Prostate gland (tissue), 2 donors: ENCODE measurements at regions not wholly inside any gene's neighbourhood (a gene's known extent, or its start where the extent isn't known, plus 50 kb on each side); places are given as distances from the start of the nearest gene placed in this dataset.

ENCODE experiments used
- POLR2A ChIP-seq: fragments of 450-650 bp; IDR thresholded peaks from one replicate; pipeline ENCODE4 v1.6.1; 2016; ENCODE audit warnings: antibody characterized with exemption, mild to moderate bottlenecking
- POLR2AphosphoS5 ChIP-seq: sonication (generic); formaldehyde crosslinking; IDR thresholded peaks from one replicate; pipeline ENCODE4 v1.6.1; 2017; ENCODE audit warnings: antibody characterized with exemption
- TF ChIP-seq, protein P1 (sequence below), 4 experiments: fragments of 200-600 bp in 2 of 4; fragments of 450-650 bp in 2 of 4; sonication (generic) in 2 of 4; IDR thresholded peaks; 1 replicate in 3 of 4; 2 replicates in 1 of 4; pipeline ENCODE4 v1.5.1; 2016 to 2019; ENCODE audit warnings: antibody characterized with exemption in 4 of 4, mild to moderate bottlenecking in 2 of 4, moderate library complexity in 2 of 4

- TF ChIP-seq, protein P1, sequence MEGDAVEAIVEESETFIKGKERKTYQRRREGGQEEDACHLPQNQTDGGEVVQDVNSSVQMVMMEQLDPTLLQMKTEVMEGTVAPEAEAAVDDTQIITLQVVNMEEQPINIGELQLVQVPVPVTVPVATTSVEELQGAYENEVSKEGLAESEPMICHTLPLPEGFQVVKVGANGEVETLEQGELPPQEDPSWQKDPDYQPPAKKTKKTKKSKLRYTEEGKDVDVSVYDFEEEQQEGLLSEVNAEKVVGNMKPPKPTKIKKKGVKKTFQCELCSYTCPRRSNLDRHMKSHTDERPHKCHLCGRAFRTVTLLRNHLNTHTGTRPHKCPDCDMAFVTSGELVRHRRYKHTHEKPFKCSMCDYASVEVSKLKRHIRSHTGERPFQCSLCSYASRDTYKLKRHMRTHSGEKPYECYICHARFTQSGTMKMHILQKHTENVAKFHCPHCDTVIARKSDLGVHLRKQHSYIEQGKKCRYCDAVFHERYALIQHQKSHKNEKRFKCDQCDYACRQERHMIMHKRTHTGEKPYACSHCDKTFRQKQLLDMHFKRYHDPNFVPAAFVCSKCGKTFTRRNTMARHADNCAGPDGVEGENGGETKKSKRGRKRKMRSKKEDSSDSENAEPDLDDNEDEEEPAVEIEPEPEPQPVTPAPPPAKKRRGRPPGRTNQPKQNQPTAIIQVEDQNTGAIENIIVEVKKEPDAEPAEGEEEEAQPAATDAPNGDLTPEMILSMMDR (IDR thresholded peaks at IDR 0.05) = no peak
- TF ChIP-seq POLR2A = no peak
- no peak for TF ChIP-seq POLR2AphosphoS5
Observed at GRCh38 chr14:28294834-28295440, 471.6 kb upstream of the FOXG1 start.
